NCI-H524 (cell line): ENCODE measurements at regions not wholly inside any gene's neighbourhood (a gene's known extent, or its start where the extent isn't known, plus 50 kb on each side); places are given as distances from the start of the nearest gene placed in this dataset.

ENCODE experiments used
- DNase-seq, 2 experiments: peaks; one replicate each; lab custom pipeline; 2025; lab: John Stamatoyannopoulos, UW

DNA sequence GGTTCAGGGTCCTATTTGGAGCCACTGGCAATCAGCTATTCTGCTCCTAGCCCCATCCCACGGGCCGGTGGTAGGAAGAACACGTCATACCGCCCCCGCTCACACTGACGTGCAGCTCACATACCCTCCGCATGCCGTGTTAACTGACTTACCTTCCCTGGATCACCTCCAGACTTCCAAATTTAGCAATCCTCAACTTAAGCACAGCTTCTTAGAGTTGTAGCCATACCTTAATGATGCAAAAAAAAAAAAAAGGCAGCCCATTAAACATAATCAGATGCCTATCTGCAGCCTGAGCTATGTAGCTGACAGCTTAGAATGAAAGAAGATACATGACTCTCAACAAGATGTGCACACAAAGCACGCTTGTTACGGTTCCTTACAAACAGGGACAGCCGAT lies 93.0 kb downstream of the IRX2 start:
- DNase-seq: no peak

DNA sequence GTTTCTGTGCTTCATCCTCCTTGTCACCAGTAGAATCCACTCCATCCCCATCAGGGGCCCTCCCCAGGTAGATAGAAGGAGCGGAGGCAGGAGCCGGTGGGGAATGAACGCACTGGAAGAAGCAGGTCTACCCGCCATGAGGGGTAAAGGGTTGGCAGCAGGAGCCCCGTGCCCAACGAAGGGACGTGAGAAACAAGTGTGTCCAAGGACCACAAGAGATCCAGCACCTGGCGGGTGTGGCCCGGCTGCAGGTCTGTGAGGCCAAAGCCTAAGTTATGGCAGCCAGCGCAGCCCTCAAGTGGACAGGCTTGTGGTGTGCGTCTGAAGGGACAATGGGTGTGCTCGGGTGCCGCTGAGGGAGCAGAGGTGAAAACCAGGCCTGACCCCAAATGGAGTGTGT lies 94.3 kb downstream of the IRX2 start:
- DNase-seq: no peak

DNA sequence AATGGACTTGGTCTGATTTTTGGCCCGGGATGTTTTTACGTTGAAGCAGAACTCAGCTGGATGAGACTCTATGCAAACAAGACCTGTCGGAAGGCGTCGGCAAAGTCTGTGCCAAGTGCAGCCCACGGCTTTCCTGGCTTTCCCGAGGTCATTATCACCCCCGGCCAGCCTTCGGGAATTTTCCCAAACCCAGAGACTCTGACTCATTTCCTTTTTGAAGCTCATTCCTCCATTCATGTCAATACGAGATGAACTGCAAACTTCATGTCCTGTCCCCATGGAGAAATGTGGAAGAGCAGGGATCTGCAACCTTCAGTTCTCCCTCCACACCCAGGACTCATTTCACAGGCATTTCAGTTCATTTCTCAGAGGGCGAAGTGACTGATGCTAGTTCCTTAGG lies 95.3 kb downstream of the IRX2 start:
- no peak for DNase-seq

DNA sequence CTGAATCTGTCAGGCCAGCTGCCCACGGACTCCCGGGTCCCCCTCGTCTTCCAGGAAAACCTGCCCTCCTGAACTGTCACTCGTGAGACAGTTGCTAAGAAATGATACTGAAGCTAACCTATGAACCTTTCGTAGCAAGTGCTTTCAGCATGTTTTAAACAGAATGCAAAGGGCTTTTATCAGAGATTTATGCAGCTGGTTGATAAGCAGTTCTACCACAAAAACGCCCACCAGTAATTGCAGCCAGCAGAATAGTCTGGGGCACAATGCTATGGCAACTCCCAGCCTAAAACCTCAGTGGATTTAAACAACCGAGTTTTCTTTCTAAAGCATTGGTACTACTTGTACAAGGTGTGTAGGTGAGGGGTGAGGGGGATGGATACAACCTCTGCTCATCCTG lies 97.5 kb downstream of the IRX2 start:
- DNase-seq: no peak

DNA sequence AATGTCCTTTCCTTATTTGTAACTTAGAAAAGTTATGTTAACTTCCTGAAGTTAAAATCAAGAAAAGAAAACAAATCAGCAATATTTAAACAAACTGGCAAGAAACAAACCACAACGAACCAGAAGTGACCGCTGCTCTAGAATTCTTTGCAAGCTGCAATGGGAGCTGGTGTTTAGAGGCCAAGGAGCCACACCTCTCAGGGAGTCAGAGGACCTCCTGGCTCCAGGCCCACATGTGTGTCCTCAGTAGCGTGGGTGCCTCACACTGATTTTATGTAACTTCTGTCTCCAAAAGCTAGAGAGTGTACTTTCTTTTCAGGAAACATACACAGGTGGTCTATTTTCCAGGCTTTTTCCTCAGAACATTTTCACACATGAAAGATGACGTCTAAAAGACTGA lies 100.4 kb downstream of the IRX2 start:
- DNase-seq: no peak

DNA sequence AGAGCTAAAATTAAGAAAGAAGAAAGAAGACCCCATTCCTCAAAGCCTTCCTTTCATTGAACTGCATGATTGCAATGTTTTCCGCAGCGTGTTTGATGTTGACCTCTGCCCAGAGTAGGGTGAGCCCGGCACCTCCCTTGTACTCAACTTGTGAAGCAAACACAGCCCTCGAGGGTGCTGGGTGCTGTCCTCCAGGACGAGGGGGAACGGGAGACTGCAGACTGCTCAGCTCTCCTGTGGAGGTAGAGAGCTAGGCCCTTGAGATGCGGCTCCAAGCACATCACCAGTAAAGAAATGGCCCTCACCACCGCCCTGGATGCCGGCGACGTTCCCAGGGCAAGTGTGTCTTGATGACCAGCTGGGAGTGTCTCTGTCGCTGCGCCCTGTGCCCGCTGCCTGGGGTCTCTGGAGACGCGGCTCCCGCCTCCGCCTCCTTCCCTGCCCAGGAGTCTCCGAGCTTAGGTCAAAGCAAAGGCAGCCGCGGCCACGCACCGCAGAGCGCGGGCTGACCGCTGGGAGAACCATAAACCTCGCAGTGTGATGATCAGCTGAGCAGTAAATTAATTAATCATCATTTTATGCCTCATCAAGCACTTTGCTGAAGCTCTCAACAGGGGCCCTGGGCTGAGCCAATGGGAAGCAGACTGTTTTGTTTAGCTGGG lies 108.7 kb downstream of the IRX2 start:
- peak in 1 of 2 experiments; percentile 18 for DNase-seq

DNA sequence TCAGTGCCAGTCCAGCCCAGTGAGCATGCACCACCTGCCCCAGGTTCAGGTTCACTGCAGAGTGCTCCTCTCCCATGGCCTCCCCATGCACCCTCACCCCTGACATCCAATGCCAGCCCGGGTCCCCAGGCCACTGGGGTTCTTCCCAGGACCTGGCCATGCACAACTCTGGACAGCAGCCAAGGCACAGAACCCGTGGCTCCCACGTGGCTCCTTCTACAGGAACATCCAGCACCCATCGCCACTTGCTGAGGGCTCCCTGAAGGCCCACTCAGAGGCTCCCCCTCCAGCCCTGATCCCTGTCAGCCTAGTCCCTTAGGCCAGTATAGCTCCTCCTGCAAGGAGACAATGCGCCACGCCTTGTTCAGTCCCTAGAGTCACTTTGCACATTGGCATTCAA lies 110.8 kb downstream of the IRX2 start:
- DNase-seq: no peak

DNA sequence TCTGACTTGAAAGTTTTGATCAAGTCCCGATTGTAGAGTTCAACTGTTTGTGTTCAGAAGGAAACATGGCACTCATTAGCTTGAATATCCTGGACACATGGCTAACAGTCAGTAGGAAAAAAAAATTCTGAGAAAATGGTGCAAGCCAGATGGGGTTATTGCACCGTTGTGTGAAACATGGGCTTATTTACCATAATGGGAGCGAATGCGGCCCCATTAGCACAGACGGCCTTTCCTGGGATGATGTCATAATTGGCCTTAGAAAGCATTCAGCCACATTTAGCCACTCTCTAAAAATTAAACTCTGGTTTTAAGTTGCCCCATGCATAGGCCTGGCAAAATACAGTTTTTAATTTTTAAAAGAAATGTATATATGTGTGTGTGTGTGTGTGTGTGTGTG lies 112.1 kb downstream of the IRX2 start:
- no peak for DNase-seq

DNA sequence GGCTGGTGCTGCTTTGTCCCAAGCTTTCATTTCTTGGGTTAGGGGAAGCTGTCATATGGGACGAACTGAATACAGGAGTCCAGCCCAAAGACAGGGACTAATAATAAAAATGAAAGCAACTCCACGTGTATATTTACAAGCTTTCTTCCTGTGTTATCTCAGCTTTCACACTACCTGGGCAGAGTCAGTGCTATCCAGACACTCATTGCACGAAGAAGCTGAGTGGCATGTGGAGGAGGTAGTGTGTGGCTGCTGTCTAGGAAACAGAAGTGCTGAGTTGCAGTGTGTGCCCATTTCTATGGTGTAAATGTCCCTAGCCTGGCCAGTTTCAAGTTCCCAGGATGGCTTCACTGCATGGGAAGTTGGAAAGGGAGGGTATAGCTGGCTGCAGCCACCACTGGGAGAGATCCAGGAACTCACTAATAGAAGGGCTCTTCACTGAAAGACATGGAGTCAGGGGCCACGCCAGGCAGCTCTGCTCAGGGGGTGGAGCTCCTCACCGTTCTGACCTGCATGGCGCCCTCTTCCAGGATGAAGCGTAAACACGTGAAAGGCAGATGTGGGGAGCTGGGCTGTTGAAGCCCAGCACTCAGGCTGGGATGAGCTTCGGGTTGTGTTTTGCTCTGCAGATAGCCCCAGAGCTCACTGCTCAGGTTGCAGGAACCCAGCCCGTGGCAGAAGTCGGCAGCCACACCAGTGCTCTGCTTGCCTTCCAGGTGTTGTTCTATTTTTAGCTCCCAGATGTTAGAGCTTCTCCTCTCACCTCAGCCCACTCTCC lies 116.9 kb downstream of the IRX2 start:
- DNase-seq: no peak

DNA sequence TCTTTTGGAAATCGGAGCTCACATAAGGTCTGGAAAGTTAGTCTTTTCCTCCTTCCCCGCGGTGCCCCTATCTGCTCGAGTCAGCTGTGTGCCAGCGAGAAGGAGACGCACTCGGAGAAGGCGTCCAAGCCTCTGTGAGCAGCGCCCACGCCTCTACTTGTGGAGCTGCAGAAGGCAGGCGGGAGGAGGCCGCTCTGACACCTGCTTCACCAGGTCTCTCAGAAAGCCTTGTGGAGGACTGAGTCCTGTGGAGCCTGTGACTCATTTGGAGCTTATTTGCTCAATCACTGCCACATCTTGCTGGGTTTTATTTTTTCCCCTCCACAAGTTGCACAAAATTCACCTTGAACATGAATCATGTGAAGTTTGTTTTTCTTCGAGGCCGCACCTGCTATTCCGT lies 117.5 kb downstream of the IRX2 start:
- no peak for DNase-seq

DNA sequence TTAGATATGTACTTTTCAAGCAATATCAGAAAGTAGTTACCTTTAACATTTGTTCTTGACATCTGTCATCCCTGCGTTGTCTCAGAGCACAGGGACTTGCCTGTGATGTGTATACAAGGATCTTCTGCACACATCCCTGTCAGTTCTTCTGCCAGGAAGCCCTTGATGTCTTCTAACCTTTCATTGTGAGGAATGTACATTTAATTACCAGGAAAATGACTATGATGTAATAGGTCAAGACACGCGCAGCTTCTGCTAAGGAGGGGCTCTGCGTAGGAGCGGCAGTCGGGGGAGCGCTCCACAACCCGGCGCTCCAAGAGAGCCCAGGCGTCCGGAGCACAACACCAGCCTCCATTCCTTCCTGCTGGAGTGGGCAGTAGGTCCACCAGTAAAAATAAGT lies 119.7 kb downstream of the IRX2 start:
- no peak for DNase-seq

DNA sequence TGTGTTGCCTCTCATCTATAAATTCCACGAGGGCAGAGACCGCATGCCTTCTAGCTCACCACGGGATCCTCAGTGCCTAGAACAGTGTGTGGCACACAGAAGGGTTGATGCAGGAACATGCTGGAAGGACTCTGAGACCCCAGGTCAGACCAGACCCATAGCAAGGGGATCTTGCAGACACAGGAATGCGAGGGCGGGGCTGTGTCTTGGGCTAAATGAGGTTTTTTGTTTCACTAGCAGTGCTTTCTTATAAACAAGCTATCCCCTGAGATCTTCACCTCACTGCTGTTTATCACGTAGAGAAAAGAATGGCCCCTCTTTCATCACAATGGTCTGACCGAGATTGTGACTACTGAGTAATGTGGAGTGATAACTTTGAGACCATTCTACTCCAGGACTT lies 122.4 kb downstream of the IRX2 start:
- no peak for DNase-seq

DNA sequence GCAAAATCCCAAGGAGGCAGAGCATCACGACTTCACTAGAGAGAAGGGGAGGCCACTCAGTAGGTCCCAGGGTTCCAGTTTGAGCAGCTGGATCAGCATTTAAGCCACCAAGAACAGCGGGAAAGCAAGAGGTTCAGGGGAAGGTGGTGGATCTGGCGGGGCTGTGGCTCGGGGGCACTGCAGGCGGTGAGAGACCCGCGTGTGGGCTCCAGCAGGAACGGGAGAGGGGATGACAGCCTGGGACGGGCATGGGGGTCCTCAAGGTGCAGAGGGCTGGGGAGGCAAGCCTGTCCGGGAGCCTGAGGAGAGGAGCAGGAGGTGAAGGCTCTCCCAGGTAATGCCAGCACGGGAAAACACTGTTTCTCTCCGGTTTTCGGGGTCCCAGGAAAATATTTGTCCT lies 123.6 kb downstream of the IRX2 start:
- no peak for DNase-seq

DNA sequence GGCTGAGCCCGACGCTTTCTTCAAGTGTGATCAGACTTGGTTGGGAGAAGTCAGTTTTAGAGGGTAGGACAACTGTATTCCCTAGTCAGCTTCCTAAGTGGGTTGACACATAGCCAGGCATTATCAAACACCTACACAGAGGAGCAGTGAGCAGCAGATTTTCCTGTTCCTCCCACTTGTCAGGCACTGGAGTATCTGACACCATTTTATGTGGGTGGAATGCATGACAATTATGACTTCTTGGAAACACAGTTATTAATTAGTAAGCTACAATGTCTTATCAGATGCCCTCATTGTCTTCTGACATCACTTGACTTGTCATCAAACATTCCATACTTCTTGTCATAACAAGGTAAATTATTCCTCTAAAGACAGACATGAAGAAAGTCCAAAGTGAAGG lies 124.9 kb downstream of the IRX2 start:
- DNase-seq: no peak

DNA sequence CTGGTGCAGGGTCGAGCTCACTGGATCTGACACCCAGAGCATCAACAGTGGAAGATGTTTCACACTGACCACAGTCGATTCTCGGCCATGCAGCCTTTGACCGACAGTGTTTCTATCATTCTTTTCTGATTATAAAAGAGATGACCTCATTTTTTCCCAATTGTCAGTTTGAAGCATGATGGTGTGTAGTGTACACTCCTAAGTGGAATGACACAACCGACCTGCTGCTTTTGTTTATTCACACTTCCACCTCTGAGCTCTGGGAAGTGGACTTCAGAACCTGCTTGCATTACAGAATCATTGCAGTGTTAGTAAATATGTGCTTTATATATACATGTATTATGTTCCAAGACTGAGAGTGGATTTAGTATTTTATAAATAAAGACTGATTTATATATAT lies 128.6 kb downstream of the IRX2 start:
- no peak for DNase-seq

DNA sequence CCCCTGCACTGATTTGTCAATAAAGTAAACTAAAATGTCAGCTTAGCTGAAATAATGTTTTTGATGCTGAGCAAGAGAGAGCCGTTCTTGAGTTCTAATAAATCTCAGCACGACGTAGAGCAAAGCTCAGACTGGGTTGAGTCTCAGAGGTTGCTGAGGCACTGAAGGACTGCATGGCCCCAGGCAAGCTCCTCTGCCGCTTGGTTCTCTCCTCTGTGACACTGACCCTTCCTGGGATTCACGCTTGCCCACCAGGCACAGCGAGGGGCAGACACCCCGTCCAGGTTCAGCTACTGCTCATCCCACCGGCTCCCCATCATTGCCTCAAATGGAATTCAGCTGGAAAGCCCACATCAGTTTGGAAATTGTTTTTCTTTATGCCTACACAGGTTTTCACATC lies 129.8 kb downstream of the IRX2 start:
- no peak for DNase-seq

DNA sequence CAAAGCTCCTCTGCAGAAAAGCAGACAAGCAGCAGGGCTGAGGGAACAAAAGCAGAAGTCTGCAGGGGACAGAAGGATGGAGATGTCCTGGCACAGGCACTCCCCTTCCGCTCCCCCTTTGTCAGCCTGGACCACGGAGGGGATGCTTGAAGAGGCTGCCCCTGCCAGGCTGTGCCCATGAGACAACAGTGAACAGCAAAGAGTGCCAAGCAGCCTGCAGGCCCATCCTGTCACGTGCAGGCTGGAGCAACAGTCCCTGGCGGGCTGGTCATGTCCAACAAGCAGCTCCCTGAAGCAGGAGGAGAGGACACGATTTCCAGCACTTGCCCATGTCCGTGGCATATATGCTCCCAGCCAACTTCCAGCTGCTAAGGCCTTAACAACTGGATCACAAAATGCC lies 132.3 kb downstream of the IRX2 start:
- DNase-seq: no peak

DNA sequence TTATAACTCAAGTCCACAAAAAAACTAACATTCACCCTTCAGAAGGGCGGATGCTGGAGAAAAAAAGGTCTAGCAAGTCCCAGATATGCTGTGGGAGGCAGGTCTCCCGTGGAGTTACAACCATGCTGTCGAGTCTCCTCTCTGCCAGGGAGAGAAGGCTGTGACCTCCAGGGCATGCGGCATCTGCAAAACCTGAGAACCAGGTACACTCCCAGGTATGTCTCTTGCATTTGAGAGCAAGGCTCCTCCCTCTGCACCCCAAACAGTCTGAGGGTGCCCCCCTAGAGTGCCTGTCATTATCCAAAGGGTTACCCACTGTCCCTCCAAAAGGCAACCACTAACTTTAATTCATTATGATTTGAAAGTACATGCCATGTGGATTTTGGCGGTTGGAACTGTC lies 134.0 kb downstream of the IRX2 start:
- no peak for DNase-seq

DNA sequence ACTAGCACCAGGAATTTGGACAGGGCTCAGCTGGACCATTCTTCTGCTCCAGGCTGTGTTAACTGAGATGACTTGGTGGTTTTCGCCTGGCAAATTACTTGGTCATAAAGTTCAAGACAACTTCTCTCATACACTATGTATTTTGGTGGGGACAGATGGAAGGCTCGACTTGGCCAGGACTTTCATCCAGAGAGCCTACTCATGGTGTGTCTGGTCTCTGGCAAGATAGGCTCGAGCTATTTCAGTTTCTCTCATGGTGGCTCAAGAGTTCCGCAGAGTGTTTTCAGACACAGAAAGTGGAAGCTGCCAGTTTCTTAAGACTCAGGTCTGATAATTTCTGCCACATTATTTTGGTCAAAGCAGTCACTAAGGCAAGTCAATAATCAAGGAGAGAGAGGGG lies 135.6 kb downstream of the IRX2 start:
- DNase-seq: no peak

DNA sequence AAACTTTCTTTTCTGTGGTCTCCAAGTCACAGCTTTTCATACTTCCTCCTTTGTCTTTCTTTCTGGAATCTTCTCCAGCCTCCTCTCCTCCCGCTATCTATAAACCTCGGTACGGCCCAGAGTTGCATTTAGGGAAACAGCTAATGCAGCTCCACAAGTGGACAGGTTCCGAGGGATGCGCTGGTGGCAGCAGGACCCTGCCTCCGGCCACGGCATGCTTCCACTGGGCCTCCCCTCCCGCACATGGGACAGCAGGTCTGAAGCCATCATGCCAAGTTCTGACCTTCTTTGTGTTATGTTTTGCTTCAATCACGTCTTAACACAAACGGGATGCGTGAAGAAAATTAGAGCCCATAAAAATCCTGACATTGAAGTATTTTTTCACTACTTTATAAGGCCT lies 136.9 kb downstream of the IRX2 start:
- no peak for DNase-seq

DNA sequence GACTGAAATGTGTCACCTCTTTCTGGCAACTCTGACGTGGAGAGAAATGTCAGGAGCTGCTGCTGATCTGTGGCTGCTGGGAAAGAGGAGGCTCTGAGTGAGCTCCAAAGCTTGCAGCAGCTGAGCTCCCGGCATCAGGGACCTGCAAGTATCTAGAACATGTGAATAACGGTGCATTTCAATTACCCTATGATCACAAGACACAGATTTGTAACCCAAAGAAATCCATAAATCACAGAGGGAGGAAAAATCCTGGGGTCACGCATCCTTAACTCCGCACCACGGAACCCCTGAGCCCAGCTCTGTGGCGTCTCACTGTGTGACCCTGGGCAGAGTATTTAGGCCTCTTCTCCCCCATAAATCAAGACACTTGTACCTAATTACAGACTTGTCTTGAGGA lies 139.8 kb downstream of the IRX2 start:
- no peak for DNase-seq

DNA sequence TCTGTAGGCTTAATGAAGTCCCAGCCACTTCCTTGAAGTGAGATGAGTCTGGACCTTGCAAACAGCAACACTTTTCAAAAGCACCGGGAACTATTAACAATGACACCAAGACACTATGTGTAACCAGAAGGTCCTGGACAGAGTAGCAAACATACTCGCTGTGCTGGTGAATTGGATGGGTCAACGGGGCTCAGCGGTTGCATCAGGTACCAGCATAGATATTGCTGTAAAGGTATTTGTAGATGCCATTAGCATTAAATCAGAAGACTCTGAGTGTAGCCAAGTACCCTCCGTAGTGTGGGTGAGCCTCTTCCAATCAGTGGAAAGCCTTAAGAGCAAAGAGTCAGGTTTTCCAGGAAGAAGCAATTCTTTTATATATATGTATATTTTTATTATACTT lies 140.5 kb downstream of the IRX2 start:
- no peak for DNase-seq

DNA sequence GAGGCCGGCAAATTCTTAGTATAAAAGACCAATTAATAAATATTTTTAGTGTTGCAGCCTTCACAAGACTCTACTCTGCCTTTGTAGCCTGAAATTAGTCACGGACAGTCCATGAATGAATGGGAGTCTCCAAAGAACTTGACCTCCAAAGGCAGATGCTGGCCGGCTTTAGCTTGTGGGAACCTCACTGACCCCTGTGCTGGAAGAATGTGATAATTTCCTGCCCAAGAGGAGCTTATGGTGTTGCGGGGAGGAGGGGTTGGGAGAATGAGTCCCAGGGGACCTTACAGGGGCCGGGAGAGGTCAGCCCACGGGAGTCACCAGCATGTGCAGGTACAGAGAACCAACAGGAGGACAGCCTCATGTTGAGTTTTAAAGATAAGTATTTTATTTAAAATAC lies 143.1 kb downstream of the IRX2 start:
- DNase-seq: no peak

DNA sequence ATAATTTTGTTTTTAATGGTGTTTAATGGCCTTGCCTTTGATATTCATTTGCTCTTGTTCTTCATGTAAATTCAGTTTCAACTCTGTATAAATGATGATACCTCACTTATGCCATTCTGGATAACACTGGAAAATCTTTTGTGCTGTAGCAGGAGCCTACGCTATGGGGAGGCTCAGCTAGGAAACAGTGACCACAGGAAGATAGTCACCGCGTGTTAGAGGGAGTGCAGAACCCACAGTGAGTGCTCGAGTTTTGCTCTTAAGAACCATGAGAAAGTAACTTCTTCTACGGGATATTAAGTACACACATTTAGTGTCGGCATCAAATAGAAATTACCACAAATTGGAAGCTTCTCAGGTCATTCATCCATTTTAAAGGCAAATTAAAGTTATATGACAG lies 143.9 kb downstream of the IRX2 start:
- DNase-seq: no peak
